HepG2 (cell line): ENCODE measurements at regions not wholly inside any gene's neighbourhood (a gene's known extent, or its start where the extent isn't known, plus 50 kb on each side); places are given as distances from the start of the nearest gene placed in this dataset.

Experiments
- ATAC-seq: fragments of 200-7000 bp; cut with Tn5 transposase; 3 replicates; pipeline ENCODE4 v1.9.1; 2020; ENCODE audit warnings: mild to moderate bottlenecking, moderate library complexity
- BruUV-seq: library from RNA; stranded (reverse); fragments of 400-500 nt; replicated peaks from 2 replicates; lab custom pipeline; 2021; lab: Mats Ljungman, UMichigan
- CTCF ChIA-PET: fragments of 300-600 bp; formaldehyde crosslinking; extraction: SDS; loops from one replicate; lab custom pipeline; 2021; ENCODE audit warnings: low total read pairs, inconsistent platforms, low intra/inter-chr PET ratio; lab: Yijun Ruan, JAX
- POLR2A ChIA-PET: fragments of 350-600 bp; sonication (Branson Sonifier 250); formaldehyde crosslinking; loops from one replicate; lab custom pipeline; 2020; ENCODE audit warnings: antibody characterized with exemption, inconsistent platforms; lab: Yijun Ruan, JAX
- DNase-seq: peaks from one replicate; pipeline ENCODE4 v3.0.0-alpha.2; 2015; ENCODE audit warnings: low spot score
- FAIRE-seq: peaks from 3 replicates; lab custom pipeline; 2011; peaks lifted over from hg19 to GRCh38; lab: Jason Lieb, UNC
- H2AFZ ChIP-seq: one replicate; pipeline ENCODE4 v1.6.1; 2011; ENCODE audit warnings: low read length, inconsistent platforms
- H3K27ac ChIP-seq: fragments of 300-600 bp; 3 replicates; pipeline ENCODE4 v1.8.0; 2011; ENCODE audit warnings: mixed run types, mild to moderate bottlenecking, mixed read lengths, low read length, inconsistent platforms; ENCODE audit not compliant: insufficient read depth; ENCODE audit errors: extremely low read length
- H3K27me3 ChIP-seq, 2 experiments: fragments of 200-600 bp in 1 of 2; 2 replicates in 1 of 2; 3 replicates in 1 of 2; pipeline versions ENCODE4 v1.6.0 to v1.8.0; 2011; ENCODE audit warnings: low read length in 2 of 2, mild to moderate bottlenecking in 2 of 2, moderate library complexity in 2 of 2, inconsistent platforms in 1 of 2; ENCODE audit not compliant: insufficient read depth in 2 of 2, control insufficient read depth in 1 of 2
- H3K36me3 ChIP-seq, 2 experiments: fragments of 200-600 bp in 1 of 2; replicated peaks in 1 of 2; 2 replicates in 1 of 2; 3 replicates in 1 of 2; pipeline versions ENCODE4 v1.5.1 to v1.8.0; 2011; ENCODE audit warnings: low read length in 2 of 2, inconsistent platforms in 1 of 2; ENCODE audit not compliant: insufficient read depth in 2 of 2, control insufficient read depth in 1 of 2
- H3K4me1 ChIP-seq: 2 replicates; pipeline ENCODE4 v1.5.1; 2012; ENCODE audit warnings: low read length, inconsistent platforms; ENCODE audit not compliant: insufficient read depth
- H3K4me2 ChIP-seq: 2 replicates; pipeline ENCODE4 v1.6.0; 2011; ENCODE audit warnings: low read depth, low read length, inconsistent platforms
- H3K4me3 ChIP-seq, 3 experiments: fragments of 200-600 bp in 1 of 3; sonication (generic), shearing (Covaris generic) in 1 of 3; replicated peaks in 1 of 3; 2 replicates each; pipeline ENCODE4 v1.5.1; 2011 to 2016; ENCODE audit warnings: low read length in 3 of 3, inconsistent platforms in 2 of 3, low read depth in 2 of 3, mild to moderate bottlenecking in 2 of 3, control low read depth in 1 of 3, mixed read lengths in 1 of 3; ENCODE audit not compliant: insufficient read depth in 1 of 3
- H3K79me2 ChIP-seq: one replicate; pipeline ENCODE4 v1.6.1; 2011; ENCODE audit warnings: low read length, inconsistent platforms; ENCODE audit not compliant: insufficient read depth
- H3K9ac ChIP-seq: 2 replicates; pipeline ENCODE4 v1.6.0; 2011; ENCODE audit warnings: mild to moderate bottlenecking, low read depth, low read length, inconsistent platforms; ENCODE audit not compliant: insufficient read depth
- H3K9me3 ChIP-seq: 2 replicates; pipeline ENCODE4 v1.5.1; 2012; ENCODE audit warnings: mild to moderate bottlenecking, low read length
- H4K20me1 ChIP-seq: 2 replicates; pipeline ENCODE4 v1.6.0; 2011; ENCODE audit warnings: inconsistent platforms, mild to moderate bottlenecking, low read length, moderate library complexity; ENCODE audit not compliant: insufficient read depth
- ATF7-NPFF ChIP-seq: sonication (generic); formaldehyde crosslinking; IDR thresholded peaks from 2 replicates; pipeline ENCODE4 v1.8.1; 2023; ENCODE audit warnings: mild to moderate bottlenecking, low read depth, missing genetic modification reagents, moderate library complexity
- CSRNP2 ChIP-seq: sonication (generic); formaldehyde crosslinking; conservative IDR thresholded peaks from 2 replicates; pipeline ENCODE4 v1.8.0; 2022; ENCODE audit warnings: low read depth, missing genetic modification reagents
- EP300 ChIP-seq, 3 experiments: sonication (generic) in 1 of 3; formaldehyde crosslinking in 1 of 3; IDR thresholded peaks; 2 replicates each; pipeline versions ENCODE4 v1.5.1 to v1.6.1; 2011 to 2020; ENCODE audit warnings: low read depth in 2 of 3, low read length in 2 of 3, borderline replicate concordance in 1 of 3, improper control_type of control experiment in 1 of 3, mild to moderate bottlenecking in 1 of 3, missing genetic modification reagents in 1 of 3, moderate library complexity in 1 of 3
- FOXC1 ChIP-seq: sonication (generic); formaldehyde crosslinking; IDR thresholded peaks from 2 replicates; pipeline ENCODE4 v1.8.0; 2022; ENCODE audit warnings: mild to moderate bottlenecking, missing genetic modification reagents, borderline replicate concordance
- HNF4G ChIP-seq, 2 experiments: sonication (generic) in 1 of 2; formaldehyde crosslinking in 1 of 2; IDR thresholded peaks; 2 replicates each; pipeline versions ENCODE4 v1.4.0 to v1.6.1; 2011 to 2020; ENCODE audit warnings: borderline replicate concordance in 2 of 2, low read depth in 2 of 2, mild to moderate bottlenecking in 2 of 2, low read length in 1 of 2, missing genetic modification reagents in 1 of 2, moderate library complexity in 1 of 2
- NR1H2 ChIP-seq: sonication (generic); formaldehyde crosslinking; IDR thresholded peaks from 2 replicates; pipeline ENCODE4 v1.8.1; 2022; ENCODE audit warnings: low read depth, missing genetic modification reagents, borderline replicate concordance
- PRMT3 ChIP-seq: sonication (generic); formaldehyde crosslinking; IDR thresholded peaks from 2 replicates; pipeline ENCODE4 v1.8.1; 2022; ENCODE audit warnings: low read depth, mild to moderate bottlenecking, moderate library complexity, missing genetic modification reagents, borderline replicate concordance
- RBAK ChIP-seq: sonication (generic); formaldehyde crosslinking; IDR thresholded peaks from 2 replicates; pipeline ENCODE4 v1.5.1; 2020; ENCODE audit warnings: mild to moderate bottlenecking, missing genetic modification reagents
- REL ChIP-seq: sonication (generic); formaldehyde crosslinking; conservative IDR thresholded peaks from 2 replicates; pipeline ENCODE4 v1.8.0; 2022; ENCODE audit warnings: mild to moderate bottlenecking, missing genetic modification reagents, moderate library complexity
- SOX13 ChIP-seq, 3 experiments: fragments of 450-650 bp in 1 of 3; sonication (generic) in 1 of 3; formaldehyde crosslinking in 1 of 3; IDR thresholded peaks in 2 of 3; conservative IDR thresholded peaks in 1 of 3; 2 replicates each; pipeline versions ENCODE4 v1.5.0 to v1.6.1; 2016 to 2020; ENCODE audit warnings: antibody characterized with exemption in 1 of 3, mild to moderate bottlenecking in 1 of 3, missing compliant biosample characterization in 1 of 3, missing genetic modification reagents in 1 of 3, moderate library complexity in 1 of 3
- YEATS4 ChIP-seq: sonication (generic); formaldehyde crosslinking; IDR thresholded peaks from 2 replicates; pipeline ENCODE4 v1.4.0; 2020; ENCODE audit warnings: missing genetic modification reagents, borderline replicate concordance
- ZBTB1 ChIP-seq: sonication (generic); formaldehyde crosslinking; IDR thresholded peaks from 2 replicates; pipeline ENCODE4 v1.4.0; 2020; ENCODE audit warnings: missing genetic modification reagents, borderline replicate concordance
- ZFAT ChIP-seq: sonication (generic); formaldehyde crosslinking; conservative IDR thresholded peaks from 2 replicates; pipeline ENCODE4 v1.8.1; 2023; ENCODE audit warnings: missing genetic modification reagents, inconsistent platforms
- ZFP1 ChIP-seq: IDR thresholded peaks from 2 replicates; pipeline ENCODE4 v1.6.1; 2016
- ZGPAT ChIP-seq: IDR thresholded peaks from 2 replicates; pipeline ENCODE4 v1.6.1; 2016; ENCODE audit warnings: mild to moderate bottlenecking
- ZNF615 ChIP-seq: sonication (generic); formaldehyde crosslinking; IDR thresholded peaks from 2 replicates; pipeline ENCODE4 v1.5.0; 2020; ENCODE audit warnings: mild to moderate bottlenecking, missing genetic modification reagents, borderline replicate concordance
- WGBS: methylation state at CpG from one replicate; pipeline ENCODE4 v1.1.6; 2017; ENCODE audit warnings: low lambda C conversion rate; 5-methylcytosine and 5-hydroxymethylcytosine counted together
- in situ Hi-C: cut with HindIII; loops from 2 replicates; pipeline ENCODE4 v1.10.0; 2017; ENCODE audit warnings: low pct_unique_long_range_greater_than_20kb; ENCODE audit not compliant: extremely low pct_ligation_motif_present
- intact Hi-C: fragments of 100-400 bp; cut with micrococcal nuclease; formaldehyde crosslinking; loops from one replicate; pipeline ENCODE4 v1.10.0; 2022; ENCODE audit not compliant: unreplicated experiment

GRCh38 chr2:126785236-126785635 lies 113.5 kb upstream of the TEX51 start:
- POLR2A ChIA-PET, result no interaction called here
- CTCF ChIA-PET, result no interaction called here

GRCh38 chr2:126785862-126786261 lies 112.8 kb upstream of the TEX51 start:
- H3K9ac ChIP-seq, result no peak overlapping the region
- H4K20me1 ChIP-seq, result no peaks in the 10 kb centered on the region
- H3K36me3 ChIP-seq, result no peaks in the 10 kb centered on the region
- no peaks in the 10 kb centered on the region for H3K79me2 ChIP-seq
- no peak overlapping the region for H3K27ac ChIP-seq
- H3K27me3 ChIP-seq, result peaks cover 0 to 23% of the 10 kb centered on the region in 2 experiments; a peak in 4 of 5 replicates
- DNase-seq (no peak), FAIRE-seq (no peak), ATAC-seq (no peak)
- H2AFZ ChIP-seq, result no peak overlapping the region
- ChIA-PET CTCF (no interaction called here), POLR2A (no interaction called here)
- H3K4me3 ChIP-seq, result no peak overlapping the region
- BruUV-seq, result no TSS peak
- H3K4me2 ChIP-seq, result no peak overlapping the region
- 47% methylated on average over 2 of the region's 2 CpGs for WGBS
- intact Hi-C loops (no loop called here), in situ Hi-C loops (loop anchor here (25.0 kb wide), 1 partner anchor 1974 kb away; no protein-coding TSS in a partner anchor)
- H3K4me1 ChIP-seq, result no peaks in the 10 kb centered on the region
- no peaks in the 10 kb centered on the region for H3K9me3 ChIP-seq
- TF ChIP-seq ZNF615 (CRISPR knock-in tag), result no peak
- no peak for TF ChIP-seq ZGPAT
- TF ChIP-seq ZBTB1 (CRISPR knock-in tag), result no peak
- TF ChIP-seq RBAK, result no peak
- no peak for TF ChIP-seq HNF4G (IDR thresholded peaks at IDR 0.05; ENCODE audit: borderline replicate concordance, low read depth, low read length)
- TF ChIP-seq HNF4G (CRISPR knock-in tag; IDR thresholded peaks at IDR 0.05; ENCODE audit: borderline replicate concordance, low read depth), result no peak
- no peak for TF ChIP-seq PRMT3 (CRISPR knock-in tag)
- TF ChIP-seq FOXC1 (CRISPR knock-in tag), result no peak
- TF ChIP-seq NR1H2 (CRISPR knock-in tag), result no peak
- no peak for TF ChIP-seq CSRNP2 (CRISPR knock-in tag)
- TF ChIP-seq REL (CRISPR knock-in tag), result no peak
- TF ChIP-seq ZFAT (CRISPR knock-in tag), result no peak
- no peak for TF ChIP-seq YEATS4 (CRISPR knock-in tag)
- TF ChIP-seq ATF7-NPFF, result no peak
- TF ChIP-seq SOX13 (IDR thresholded peaks at IDR 0.05), result no peak
- no peak for TF ChIP-seq SOX13 (CRISPR knock-in tag; conservative IDR thresholded peaks at IDR 0.05 in 1 of 2, IDR thresholded peaks at IDR 0.05 in 1 of 2)
- no peak for TF ChIP-seq ZFP1

More at GRCh38 chr2:126785236-126785635, 113.5 kb upstream of the TEX51 start:
- no peaks in the 10 kb centered on the region for H3K4me1 ChIP-seq
- H2AFZ ChIP-seq, result no peak overlapping the region
- 0% methylated on average over 3 of the region's 3 CpGs for whole genome bisulfite sequencing
- in situ Hi-C loops, result loop anchor here (25.0 kb wide), 1 partner anchor 1973 kb away; no protein-coding TSS in a partner anchor
- no peaks in the 10 kb centered on the region for H4K20me1 ChIP-seq
- H3K4me3 ChIP-seq, result no peak overlapping the region
- no peak overlapping the region for H3K27ac ChIP-seq
- TF ChIP-seq EP300 (IDR thresholded peaks at IDR 0.05; ENCODE audit: low read depth in 2 of 2, low read length in 2 of 2) (no peak), EP300 (CRISPR knock-in tag; IDR thresholded peaks at IDR 0.05; ENCODE audit: borderline replicate concordance) (no peak)
- TF ChIP-seq, all 625 proteins: peak for 0
- DNase-seq (no peak), ATAC-seq (no peak), FAIRE-seq (no peak)
- H3K4me2 ChIP-seq, result no peak overlapping the region
- H3K79me2 ChIP-seq, result no peaks in the 10 kb centered on the region
- no peak overlapping the region for H3K9ac ChIP-seq
- intact Hi-C loops, result no loop called here
- H3K27me3 ChIP-seq, result peaks cover 0 to 26% of the 10 kb centered on the region in 2 experiments; a peak in 4 of 5 replicates
- BruUV-seq, result no TSS peak
- H3K36me3 ChIP-seq, result no peaks in the 10 kb centered on the region
- H3K9me3 ChIP-seq, result no peaks in the 10 kb centered on the region
